OCI-LY3 (cell line): ENCODE measurements at regions not wholly inside any gene's neighbourhood (a gene's known extent, or its start where the extent isn't known, plus 50 kb on each side); places are given as distances from the start of the nearest gene placed in this dataset.

ENCODE experiments used
- EZH2phosphoT487 ChIP-seq: fragments of 200-600 bp; shearing (Covaris generic); IDR thresholded peaks from 2 replicates; pipeline ENCODE4 v1.6.1; 2018; ENCODE audit warnings: antibody characterized with exemption, mixed run types, low read depth
- TF ChIP-seq, protein P1 (sequence below): fragments of 200-600, 300-600 bp; sonication (generic); IDR thresholded peaks from 2 replicates; pipeline ENCODE4 v1.5.1; 2014; ENCODE audit warnings: antibody characterized with exemption, low read length, low read depth

DNA sequence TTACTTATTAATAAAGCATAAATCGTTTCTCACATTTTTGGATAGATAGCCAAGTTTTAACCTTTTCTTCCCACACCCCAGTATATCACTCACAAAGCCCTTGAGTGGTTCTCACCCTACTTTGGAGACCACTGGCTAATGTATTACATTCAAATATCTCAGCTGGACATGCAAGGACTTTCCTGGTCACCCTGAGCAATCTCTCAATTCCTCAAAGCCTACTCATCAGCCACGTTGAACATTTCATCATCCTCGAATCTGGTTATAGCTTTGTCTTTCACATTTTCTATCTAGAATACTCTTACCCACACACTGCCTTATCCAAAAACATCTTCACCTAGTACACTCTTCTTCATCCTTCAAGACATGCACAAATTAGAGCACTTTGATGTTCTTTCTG is 71.1 kb upstream of the MAPRE2 start:
- TF ChIP-seq, protein P1, sequence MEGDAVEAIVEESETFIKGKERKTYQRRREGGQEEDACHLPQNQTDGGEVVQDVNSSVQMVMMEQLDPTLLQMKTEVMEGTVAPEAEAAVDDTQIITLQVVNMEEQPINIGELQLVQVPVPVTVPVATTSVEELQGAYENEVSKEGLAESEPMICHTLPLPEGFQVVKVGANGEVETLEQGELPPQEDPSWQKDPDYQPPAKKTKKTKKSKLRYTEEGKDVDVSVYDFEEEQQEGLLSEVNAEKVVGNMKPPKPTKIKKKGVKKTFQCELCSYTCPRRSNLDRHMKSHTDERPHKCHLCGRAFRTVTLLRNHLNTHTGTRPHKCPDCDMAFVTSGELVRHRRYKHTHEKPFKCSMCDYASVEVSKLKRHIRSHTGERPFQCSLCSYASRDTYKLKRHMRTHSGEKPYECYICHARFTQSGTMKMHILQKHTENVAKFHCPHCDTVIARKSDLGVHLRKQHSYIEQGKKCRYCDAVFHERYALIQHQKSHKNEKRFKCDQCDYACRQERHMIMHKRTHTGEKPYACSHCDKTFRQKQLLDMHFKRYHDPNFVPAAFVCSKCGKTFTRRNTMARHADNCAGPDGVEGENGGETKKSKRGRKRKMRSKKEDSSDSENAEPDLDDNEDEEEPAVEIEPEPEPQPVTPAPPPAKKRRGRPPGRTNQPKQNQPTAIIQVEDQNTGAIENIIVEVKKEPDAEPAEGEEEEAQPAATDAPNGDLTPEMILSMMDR = no peak
- TF ChIP-seq EZH2phosphoT487 = no peak
